ENCODE measurements at regions not wholly inside any gene's neighbourhood (a gene's known extent, or its start where the extent isn't known, plus 50 kb on each side); places are given as distances from the start of the nearest gene placed in this dataset.

GRCh38 chrX:20322887-20323286, 56.2 kb upstream of the RPS6KA3 start:
- DNase-seq (ENCODE audit: low read depth in 2 of 2): no peak

DNA sequence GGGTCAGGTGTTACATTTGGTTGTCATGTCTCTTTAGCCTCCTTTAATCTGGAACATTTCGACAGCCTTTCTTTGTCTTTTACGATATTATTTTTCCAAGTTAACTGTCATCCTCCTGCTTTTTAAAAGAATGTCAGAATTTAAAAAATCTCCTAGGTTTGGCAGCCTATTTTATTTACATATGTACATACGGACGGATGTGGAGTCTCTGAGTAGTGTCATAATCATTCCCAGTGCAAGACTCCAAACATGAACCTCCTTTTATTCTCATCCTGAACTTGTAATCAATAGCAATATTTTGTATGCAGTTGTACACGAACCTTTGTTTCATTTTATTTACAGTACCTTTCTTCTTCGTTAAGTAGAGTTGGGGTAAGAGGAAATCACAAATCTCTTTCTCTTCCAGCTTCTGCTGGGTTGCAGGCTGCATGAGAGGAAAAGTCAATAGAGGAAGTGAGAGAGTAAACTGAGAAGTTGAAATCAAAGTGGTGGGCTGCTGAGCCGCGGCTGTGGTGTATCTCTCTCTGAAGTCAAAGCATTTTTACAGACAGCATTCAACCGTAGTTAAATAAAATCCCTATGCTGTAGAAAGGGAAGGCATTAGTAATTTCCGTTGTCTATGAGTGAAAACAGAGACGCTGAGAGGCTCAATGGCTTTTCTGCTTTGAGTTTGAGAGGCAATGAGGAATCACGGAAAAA, 53.9 kb upstream of the RPS6KA3 start:
- no peak for DNase-seq (ENCODE audit: low read depth in 2 of 2)

DNA sequence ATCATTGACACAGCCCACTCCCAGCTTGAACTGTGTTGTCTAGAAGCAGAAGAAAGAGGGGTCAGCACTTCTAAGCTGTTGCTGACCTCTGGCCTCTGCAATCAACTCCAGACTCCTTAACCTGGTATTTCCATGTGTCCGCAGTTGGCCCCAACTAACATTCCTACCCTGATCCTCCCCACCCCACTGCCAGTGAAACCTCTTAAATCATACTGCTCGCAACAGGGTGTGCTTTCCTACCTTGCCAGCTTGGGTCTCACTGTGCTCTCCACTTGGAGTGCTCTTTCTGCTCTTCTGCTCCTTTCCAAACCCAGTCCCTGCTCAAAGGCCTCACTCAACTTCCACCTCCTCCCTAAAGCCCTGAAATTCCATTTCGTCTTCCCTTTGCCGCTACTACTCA, 52.3 kb upstream of the RPS6KA3 start:
- DNase-seq (ENCODE audit: low read depth in 2 of 2): no peak

DNA sequence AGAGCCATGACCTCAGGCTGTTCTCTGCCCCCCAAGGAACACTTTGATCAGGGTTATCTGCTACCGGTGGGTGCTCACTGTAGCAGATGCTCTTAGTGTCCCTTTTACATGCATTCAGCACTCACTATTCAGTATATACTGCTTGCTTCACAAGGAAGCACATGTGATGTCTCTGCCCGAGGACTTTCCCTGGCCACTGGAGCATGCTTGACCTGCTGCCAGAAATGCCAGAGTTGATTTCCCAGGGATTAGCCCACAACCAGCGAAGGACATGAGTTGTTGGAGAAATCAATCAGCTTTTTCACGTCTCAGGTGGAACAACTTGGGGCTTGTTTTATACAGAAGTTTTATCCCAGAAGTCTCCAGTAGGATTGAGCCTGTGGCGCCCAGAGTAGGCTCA, 51.2 kb upstream of the RPS6KA3 start:
- no peak for DNase-seq (ENCODE audit: low read depth in 2 of 2)
